Lung microvascular endothelial cell (primary cell): ENCODE measurements at regions not wholly inside any gene's neighbourhood (a gene's known extent, or its start where the extent isn't known, plus 50 kb on each side); places are given as distances from the start of the nearest gene placed in this dataset.
A peak's percentile ranks its signal among the peaks of the same experiment; 100 is the strongest.

Source experiments
- DNase-seq, 2 donors: peaks; one replicate each; pipeline versions ENCODE4 v3.0.0 to v3.0.0-alpha.2; 2010; ENCODE audit warnings: low read depth in 2 of 2

DNA sequence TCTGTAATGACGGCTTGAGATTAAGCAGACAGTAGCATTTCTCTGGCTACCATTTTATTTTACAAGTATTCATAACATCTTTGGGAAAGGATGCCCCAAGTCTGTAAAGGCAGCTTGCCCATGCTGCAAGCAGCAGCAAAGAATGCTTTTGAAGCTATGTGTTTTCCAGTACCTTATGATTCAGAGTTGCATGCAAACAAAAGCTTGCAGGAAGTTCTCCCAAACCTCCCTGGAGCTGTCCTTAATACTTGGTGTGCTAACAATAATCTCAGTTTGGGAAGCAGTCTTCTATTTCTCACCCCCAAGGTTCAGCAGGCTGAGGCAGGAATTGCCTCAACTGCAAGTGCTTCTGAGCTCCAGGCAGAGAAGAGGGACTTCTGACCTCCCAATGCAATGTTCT lies 60.8 kb downstream of the CCNA1 start:
- DNase-seq, result no peak

GRCh38 chr13:36495431-36495830 lies 63.1 kb downstream of the CCNA1 start:
- DNase-seq, result no peak

DNA sequence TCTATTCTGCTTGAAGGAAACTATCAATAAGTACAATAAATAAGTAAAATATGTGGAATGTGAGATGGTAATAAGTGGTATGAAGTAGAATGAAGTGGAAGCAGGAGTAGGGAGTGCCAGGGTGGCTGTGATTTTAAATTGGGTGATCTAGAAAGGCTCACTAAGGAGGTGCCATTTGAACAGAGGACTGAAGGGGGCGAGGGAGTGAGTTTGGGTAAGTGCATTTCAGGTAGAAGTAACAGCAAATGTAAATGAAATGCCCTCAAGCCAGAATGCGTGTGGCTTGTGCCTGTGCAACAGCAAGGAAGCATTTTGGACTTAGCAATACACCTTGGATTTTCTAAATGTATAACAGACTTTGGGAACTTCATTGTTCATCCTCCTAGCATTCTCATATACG lies 77.1 kb downstream of the CCNA1 start:
- no peak for DNase-seq

DNA sequence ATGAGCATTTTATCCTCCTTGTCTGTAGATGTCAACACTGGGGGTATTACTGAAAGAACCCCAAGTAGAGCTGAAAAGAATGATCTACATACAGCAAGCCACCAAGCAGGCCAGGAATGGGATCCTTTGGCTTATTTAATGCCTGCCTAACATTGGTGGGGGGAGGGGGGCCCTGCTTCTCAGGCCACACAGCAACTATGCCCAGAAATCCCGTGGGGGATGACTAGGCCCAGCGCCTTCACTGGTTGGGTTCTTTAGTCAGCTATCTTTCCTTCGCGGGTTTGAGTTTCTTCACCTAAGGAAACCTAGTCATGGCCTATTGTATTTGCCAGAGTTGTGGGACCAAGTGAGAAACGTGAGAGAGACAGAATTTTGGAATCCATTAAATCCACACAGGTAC lies 80.5 kb downstream of the CCNA1 start:
- DNase-seq, result no peak

- DNase-seq, result peak in 1 of 2 donors; percentile 19
These were observed 81.0 kb downstream of the CCNA1 start for GRCh38 chr13:36513266-36513665.

- no peak for DNase-seq
These were observed 83.2 kb downstream of the CCNA1 start for GRCh38 chr13:36515466-36515865.

GRCh38 chr13:36516225-36516624 lies 83.9 kb downstream of the CCNA1 start:
- no peak for DNase-seq

GRCh38 chr13:36518707-36519106 lies 86.4 kb downstream of the CCNA1 start:
- no peak for DNase-seq

DNA sequence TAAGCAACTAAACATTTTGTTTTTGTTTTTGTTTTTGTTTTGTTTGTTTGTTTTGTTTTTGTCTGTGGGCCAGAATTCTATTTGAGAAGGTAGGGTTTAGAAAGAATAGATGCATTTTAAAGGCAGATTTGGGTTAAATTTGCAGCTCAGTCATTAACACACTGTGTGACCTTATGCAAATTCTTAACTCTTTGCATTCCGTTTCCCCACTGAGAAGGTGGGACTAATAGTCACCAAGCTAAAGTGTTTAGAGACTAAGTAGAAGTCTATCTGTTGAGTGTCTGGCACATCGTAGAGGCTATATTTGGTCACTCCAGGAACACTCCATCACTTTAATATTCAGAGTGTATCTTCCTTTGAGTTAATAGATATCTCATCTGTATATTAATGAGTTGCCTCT lies 87.1 kb downstream of the CCNA1 start:
- DNase-seq, result no peak

- no peak for DNase-seq
These were observed 87.8 kb downstream of the CCNA1 start for GRCh38 chr13:36520111-36520510.

GRCh38 chr13:36526897-36527296 lies 94.6 kb downstream of the CCNA1 start:
- DNase-seq, result no peak

DNA sequence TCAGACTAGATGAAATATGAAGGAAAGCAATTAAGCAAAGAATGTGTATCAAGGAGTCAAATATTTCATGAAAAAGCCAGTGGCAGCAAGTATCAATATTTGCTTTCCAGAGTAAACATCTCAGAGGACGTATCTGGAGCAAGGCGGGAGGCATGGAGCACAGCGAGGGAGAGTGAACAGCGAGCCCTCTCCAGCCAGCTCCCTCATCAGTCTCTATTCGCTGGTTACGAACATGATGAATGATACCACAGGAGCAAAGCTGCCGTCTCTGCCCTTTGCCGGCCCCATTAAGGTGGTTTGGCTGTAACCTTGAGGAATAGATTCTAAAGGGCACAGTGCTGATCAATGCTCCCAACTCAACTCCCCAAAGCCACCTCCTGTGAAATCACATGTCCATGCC lies 95.8 kb downstream of the CCNA1 start:
- no peak for DNase-seq

DNA sequence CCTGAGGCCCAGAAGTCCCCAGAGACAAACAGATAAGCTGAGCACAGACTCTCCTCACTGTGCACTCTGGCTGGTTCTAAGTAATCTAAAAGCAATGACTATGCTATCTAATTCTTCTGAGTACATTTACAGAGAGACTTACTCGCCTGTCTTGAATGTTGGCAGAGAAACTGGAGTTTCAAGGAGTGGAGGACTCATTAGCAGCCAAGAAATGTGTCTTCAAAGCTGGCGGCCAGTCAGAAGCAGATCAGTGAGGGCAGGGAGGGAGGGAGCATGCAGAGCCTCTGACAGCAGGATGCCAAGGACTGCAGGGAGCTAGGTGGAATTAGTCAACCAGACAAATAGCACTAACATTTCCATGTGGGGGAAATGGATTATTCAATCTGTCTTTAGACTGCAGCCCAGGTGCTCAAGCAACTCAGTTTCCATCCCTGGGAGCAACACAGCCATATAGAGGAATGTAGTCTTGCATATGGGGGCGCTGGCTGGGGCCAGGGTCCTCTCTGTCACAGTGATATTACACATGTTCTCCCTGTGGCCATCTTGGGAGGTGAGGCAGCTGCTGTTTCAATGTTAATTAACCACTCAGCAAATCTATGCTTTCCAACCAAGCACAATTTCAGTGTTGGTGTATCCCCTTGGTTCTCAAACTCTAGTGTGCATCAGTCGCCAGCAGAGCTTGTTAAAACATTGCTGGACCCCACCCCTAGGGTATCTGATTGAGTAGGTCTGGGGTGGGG lies 97.9 kb downstream of the CCNA1 start:
- peak in 1 of 2 donors; percentile 59 for DNase-seq

- peak in 1 of 2 donors; percentile 12 for DNase-seq
These were observed 98.7 kb downstream of the CCNA1 start for GRCh38 chr13:36530861-36531590.

DNA sequence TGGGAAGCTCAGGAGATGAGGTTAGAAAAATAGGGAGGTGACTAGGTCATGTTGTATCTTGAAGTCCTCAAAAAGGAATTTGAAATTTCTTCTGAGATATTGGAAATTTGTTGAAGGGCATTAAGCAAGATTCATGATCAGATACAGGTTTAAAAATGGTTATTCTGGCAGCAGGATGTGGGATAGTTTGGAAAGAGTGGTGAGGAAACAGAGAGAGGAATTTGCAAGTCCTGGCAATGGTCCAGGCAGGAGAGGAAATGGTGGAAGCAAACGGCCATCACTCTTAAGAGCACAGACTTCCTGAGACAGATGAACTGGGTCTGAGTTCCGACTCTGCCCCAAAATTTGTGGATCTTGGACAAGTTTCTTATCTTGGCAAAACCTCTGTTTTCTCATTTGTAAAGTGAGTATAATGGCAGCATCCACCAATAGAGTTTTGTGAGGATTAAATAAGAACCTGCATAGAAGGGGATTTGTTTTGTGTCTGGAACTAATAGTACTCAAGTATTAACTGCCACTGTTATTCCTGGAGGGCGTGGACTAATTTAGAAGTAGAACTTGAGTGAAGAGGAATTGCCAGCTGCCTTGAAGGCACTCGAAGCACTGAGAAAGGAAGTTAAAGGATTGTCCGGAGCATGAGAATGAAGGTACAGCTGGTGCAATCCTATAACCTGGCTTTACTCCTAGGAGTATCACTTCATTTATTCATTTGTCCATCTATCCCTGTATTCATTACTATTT lies 99.6 kb downstream of the CCNA1 start:
- DNase-seq, result peak; percentile 79 to 84

- DNase-seq, result peak; percentile 90 to 95
These were observed 101.5 kb downstream of the CCNA1 start for GRCh38 chr13:36533806-36534205.

GRCh38 chr13:36536546-36536945 lies 104.3 kb downstream of the CCNA1 start:
- no peak for DNase-seq

DNA sequence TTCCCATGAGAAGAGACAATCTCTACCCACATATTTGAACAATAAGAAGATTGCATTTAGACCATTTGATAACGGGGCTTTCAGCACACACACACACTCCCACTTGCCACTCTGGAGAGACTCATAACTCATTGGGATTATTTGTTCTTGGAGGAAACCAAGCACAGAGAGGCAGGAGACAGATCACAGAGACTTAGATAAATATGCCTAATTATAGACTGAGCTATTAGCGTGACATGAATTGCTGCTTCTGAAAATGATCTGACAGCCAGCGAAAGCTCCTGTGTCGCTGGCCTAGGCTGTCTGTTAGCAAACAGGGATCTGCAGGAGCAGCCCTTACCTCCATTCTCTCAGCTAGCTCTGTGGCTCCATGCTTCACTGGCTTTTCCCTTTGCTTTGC lies 111.4 kb downstream of the CCNA1 start:
- no peak for DNase-seq

- DNase-seq, result no peak
These were observed 115.8 kb downstream of the CCNA1 start for GRCh38 chr13:36548129-36548528.

DNA sequence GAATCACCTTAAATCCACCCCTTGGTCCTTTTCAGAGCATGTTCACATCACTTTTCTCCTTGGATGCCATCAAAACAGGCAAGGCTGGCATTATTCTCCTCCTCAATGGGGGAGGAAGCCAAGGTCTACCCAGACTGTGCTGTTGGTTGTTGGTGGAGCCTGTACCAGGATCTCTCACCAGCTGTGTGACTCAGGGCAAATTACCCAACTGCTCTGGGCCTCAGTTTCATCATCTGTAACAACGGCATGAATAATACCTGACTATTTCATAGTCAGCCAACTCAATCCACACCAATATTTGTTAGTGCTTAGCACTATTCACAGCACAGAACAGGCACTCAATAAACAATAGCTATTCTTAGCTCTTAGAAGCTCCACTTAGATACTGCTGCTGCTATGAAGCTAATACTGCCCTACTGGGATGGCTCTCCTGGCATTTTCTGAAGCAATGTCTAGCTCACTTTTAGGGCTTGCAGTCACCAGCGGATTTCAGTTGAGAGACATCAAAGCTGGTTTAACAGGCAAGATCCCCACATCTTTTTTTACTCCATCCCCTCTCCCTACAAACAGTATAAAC lies 116.9 kb downstream of the CCNA1 start:
- no peak for DNase-seq

- DNase-seq, result no peak
These were observed 117.5 kb downstream of the CCNA1 start for GRCh38 chr13:36549755-36550154.

- DNase-seq, result no peak
These were observed 117.9 kb downstream of the CCNA1 start for GRCh38 chr13:36550177-36550576.
